ENCODE measurements at regions not wholly inside any gene's neighbourhood (a gene's known extent, or its start where the extent isn't known, plus 50 kb on each side); places are given as distances from the start of the nearest gene placed in this dataset.

DNA sequence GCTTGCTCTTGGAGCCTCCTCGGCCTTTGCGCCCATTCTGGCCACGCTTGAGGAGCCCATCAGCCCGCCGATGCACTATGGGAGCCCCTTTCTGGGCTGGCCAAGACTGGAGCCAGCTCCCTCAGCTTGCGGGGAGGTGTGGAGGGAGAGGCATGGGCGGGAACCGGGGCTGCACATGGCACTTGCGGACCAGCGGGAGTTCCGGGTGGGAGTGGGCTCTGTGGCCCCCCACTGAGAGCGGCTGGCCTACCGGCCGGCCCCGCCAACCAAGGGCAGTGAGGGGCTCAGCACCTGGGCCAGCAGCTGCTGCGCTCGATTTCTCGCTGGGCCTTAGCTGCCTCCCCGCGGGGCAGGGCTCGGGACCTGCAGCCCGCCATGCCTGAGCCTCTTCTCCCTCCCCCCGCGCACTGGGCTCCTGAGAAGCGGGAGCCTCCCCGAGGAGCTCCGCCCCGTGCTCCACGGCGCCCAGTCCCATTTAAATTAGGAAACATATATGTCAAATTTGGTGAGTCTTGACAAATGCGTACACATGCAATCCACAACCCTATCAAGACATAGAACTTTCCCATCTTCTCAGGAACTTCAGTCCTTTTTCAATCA lies 97.6 kb upstream of the CNTN3 start:
- Histone ChIP-seq H3K4me3 (ENCODE audit: low read depth, low read length) (no peak overlapping the region), H3K36me3 (no peaks in the 10 kb centered on the region), H3K27ac (no peak overlapping the region), H3K9me3 (ENCODE audit: severe bottlenecking) (no peaks in the 10 kb centered on the region), H3K27me3 (ENCODE audit: insufficient read depth, low read depth, severe bottlenecking) (no peaks in the 10 kb centered on the region)
- no peak for TF ChIP-seq CTCF (IDR thresholded peaks at IDR 0.05; ENCODE audit: low read depth, low read length)
- no peak for DNase-seq

DNA sequence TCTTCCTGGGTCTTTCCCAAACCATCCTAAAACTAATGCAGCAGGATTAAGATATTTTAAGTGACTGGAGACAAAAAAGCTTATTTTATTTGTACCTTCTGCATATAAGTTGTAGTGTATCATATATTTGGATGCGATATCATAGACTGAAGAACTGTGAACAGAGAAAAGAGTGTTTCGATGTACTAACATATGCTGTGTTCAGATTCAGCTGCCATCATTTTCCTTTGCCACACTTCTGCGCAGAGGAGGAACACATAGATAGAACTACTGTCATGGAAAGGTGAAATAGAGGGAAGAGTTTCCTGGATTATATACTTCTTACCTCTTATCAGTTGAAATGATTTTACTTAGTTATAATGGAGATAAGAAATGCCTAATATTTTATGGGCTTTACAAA lies 95.5 kb upstream of the CNTN3 start:
- no peaks in the 10 kb centered on the region for H3K9me3 ChIP-seq (ENCODE audit: severe bottlenecking)
- no peak overlapping the region for H3K4me3 ChIP-seq (ENCODE audit: low read depth, low read length)
- no peak for TF ChIP-seq CTCF (IDR thresholded peaks at IDR 0.05; ENCODE audit: low read depth, low read length)
- DNase-seq: no peak
- H3K27ac ChIP-seq: no peak overlapping the region
- H3K27me3 ChIP-seq (ENCODE audit: insufficient read depth, low read depth, severe bottlenecking): no peaks in the 10 kb centered on the region
- H3K36me3 ChIP-seq: no peaks in the 10 kb centered on the region

- no peak for TF ChIP-seq CTCF (IDR thresholded peaks at IDR 0.05; ENCODE audit: low read depth, low read length)
- Histone ChIP-seq H3K27me3 (ENCODE audit: insufficient read depth, low read depth, severe bottlenecking) (no peaks in the 10 kb centered on the region), H3K9me3 (ENCODE audit: severe bottlenecking) (no peaks in the 10 kb centered on the region), H3K4me3 (ENCODE audit: low read depth, low read length) (no peak overlapping the region), H3K36me3 (no peaks in the 10 kb centered on the region), H3K27ac (no peak overlapping the region)
- DNase-seq: no peak
Measured at GRCh38 chr3:74693696-74694393, 79.4 kb upstream of the CNTN3 start.

GRCh38 chr3:74693251-74693650 lies 78.8 kb upstream of the CNTN3 start:
- H3K9me3 ChIP-seq (ENCODE audit: severe bottlenecking): no peaks in the 10 kb centered on the region
- H3K27me3 ChIP-seq (ENCODE audit: insufficient read depth, low read depth, severe bottlenecking): no peaks in the 10 kb centered on the region
- no peaks in the 10 kb centered on the region for H3K36me3 ChIP-seq
- no peak for TF ChIP-seq CTCF (IDR thresholded peaks at IDR 0.05; ENCODE audit: low read depth, low read length)
- no peak overlapping the region for H3K27ac ChIP-seq
- no peak for DNase-seq
- no peak overlapping the region for H3K4me3 ChIP-seq (ENCODE audit: low read depth, low read length)

- H3K4me3 ChIP-seq (ENCODE audit: low read depth, low read length): no peak overlapping the region
- DNase-seq: no peak
- TF ChIP-seq CTCF (IDR thresholded peaks at IDR 0.05; ENCODE audit: low read depth, low read length): no peak
- no peaks in the 10 kb centered on the region for H3K9me3 ChIP-seq (ENCODE audit: severe bottlenecking)
- no peaks in the 10 kb centered on the region for H3K36me3 ChIP-seq
- H3K27ac ChIP-seq: no peak overlapping the region
- H3K27me3 ChIP-seq (ENCODE audit: insufficient read depth, low read depth, severe bottlenecking): no peaks in the 10 kb centered on the region
Measured at GRCh38 chr3:74691946-74692345, 77.5 kb upstream of the CNTN3 start.

- TF ChIP-seq CTCF (IDR thresholded peaks at IDR 0.05; ENCODE audit: low read depth, low read length): no peak
- Histone ChIP-seq H3K9me3 (ENCODE audit: severe bottlenecking) (no peaks in the 10 kb centered on the region), H3K27me3 (ENCODE audit: insufficient read depth, low read depth, severe bottlenecking) (no peaks in the 10 kb centered on the region), H3K27ac (no peak overlapping the region), H3K36me3 (no peaks in the 10 kb centered on the region), H3K4me3 (ENCODE audit: low read depth, low read length) (no peak overlapping the region)
- no peak for DNase-seq
Measured at GRCh38 chr3:74673326-74673725, 58.9 kb upstream of the CNTN3 start.
